ENCODE measurements at regions not wholly inside any gene's neighbourhood (a gene's known extent, or its start where the extent isn't known, plus 50 kb on each side); places are given as distances from the start of the nearest gene placed in this dataset.
A peak's percentile ranks its signal among the peaks of the same experiment; 100 is the strongest.

GRCh38 chr1:8219530-8219929 lies 98.4 kb upstream of the SLC45A1 start:
- no peak for ATAC-seq (replicated peaks)
- Mint-ChIP-seq H3K9me3 (no peaks in the 10 kb centered on the region), H3K27ac (no peak overlapping the region), H3K36me3 (ENCODE audit: insufficient read depth) (peaks cover 5% of the 10 kb centered on the region), H3K27me3 (peaks cover 12 to 76% of the 10 kb centered on the region in 2 donors), H3K4me3 (no peak overlapping the region), H3K4me1 (ENCODE audit: low read depth in 2 of 2) (peaks cover 10 to 13% of the 10 kb centered on the region in 2 donors)
- DNase-seq = no peak

GRCh38 chr1:8218351-8219092 lies 99.4 kb upstream of the SLC45A1 start:
- peaks cover 10 to 13% of the 10 kb centered on the region in 2 donors for H3K4me1 Mint-ChIP-seq (ENCODE audit: low read depth in 2 of 2)
- peaks cover 12 to 80% of the 10 kb centered on the region in 2 donors for H3K27me3 Mint-ChIP-seq
- H3K27ac Mint-ChIP-seq = peak overlapping the region in 1 of 2 donors; percentile 67
- H3K36me3 Mint-ChIP-seq (ENCODE audit: insufficient read depth) = peaks cover 5% of the 10 kb centered on the region
- ATAC-seq (replicated peaks) = no peak
- DNase-seq = no peak
- H3K4me3 Mint-ChIP-seq = peak overlapping the region; percentile 71 to 76
- H3K9me3 Mint-ChIP-seq = no peaks in the 10 kb centered on the region

GRCh38 chr1:8217809-8218208 lies 100.1 kb upstream of the SLC45A1 start:
- no peak for ATAC-seq (replicated peaks)
- peak overlapping the region in 1 of 2 donors; percentile 67 for H3K27ac Mint-ChIP-seq
- H3K27me3 Mint-ChIP-seq = peaks cover 16 to 80% of the 10 kb centered on the region in 2 donors

GRCh38 chr1:8217011-8217711 lies 100.8 kb upstream of the SLC45A1 start:
- Mint-ChIP-seq H3K4me3 (peak overlapping the region; percentile 71 to 76), H3K36me3 (ENCODE audit: insufficient read depth) (peaks cover 5% of the 10 kb centered on the region), H3K27ac (peak overlapping the region; percentile 77 to 85), H3K27me3 (peaks cover 23 to 84% of the 10 kb centered on the region in 2 donors), H3K9me3 (no peaks in the 10 kb centered on the region), H3K4me1 (ENCODE audit: low read depth in 2 of 2) (peaks cover 17% of the 10 kb centered on the region in 2 donors)
- ATAC-seq (replicated peaks) = peak; percentile 56
- DNase-seq = peak; percentile 5 to 10 (median 8)

More at GRCh38 chr1:8217809-8218208, 100.1 kb upstream of the SLC45A1 start:
- H3K4me1 Mint-ChIP-seq (ENCODE audit: low read depth in 2 of 2) = peaks cover 12 to 13% of the 10 kb centered on the region in 2 donors
- peak overlapping the region; percentile 71 to 76 for H3K4me3 Mint-ChIP-seq
- peaks cover 5% of the 10 kb centered on the region for H3K36me3 Mint-ChIP-seq (ENCODE audit: insufficient read depth)
- DNase-seq = no peak
- H3K9me3 Mint-ChIP-seq = no peaks in the 10 kb centered on the region

GRCh38 chr1:8216005-8216404 lies 101.9 kb upstream of the SLC45A1 start:
- Mint-ChIP-seq H3K4me1 (ENCODE audit: low read depth in 2 of 2) (peaks cover 17 to 22% of the 10 kb centered on the region in 2 donors), H3K27me3 (peaks cover 28 to 87% of the 10 kb centered on the region in 2 donors), H3K4me3 (peak overlapping the region in 1 of 2 donors; percentile 20), H3K36me3 (ENCODE audit: insufficient read depth) (peaks cover 5% of the 10 kb centered on the region), H3K9me3 (no peaks in the 10 kb centered on the region), H3K27ac (no peak overlapping the region)
- DNase-seq (no peak), ATAC-seq (replicated peaks) (no peak)

- DNase-seq = no peak
- Mint-ChIP-seq H3K9me3 (no peaks in the 10 kb centered on the region), H3K27ac (no peak overlapping the region), H3K4me1 (ENCODE audit: low read depth in 2 of 2) (peaks cover 17 to 22% of the 10 kb centered on the region in 2 donors), H3K27me3 (peaks cover 29 to 89% of the 10 kb centered on the region in 2 donors), H3K4me3 (no peak overlapping the region), H3K36me3 (ENCODE audit: insufficient read depth) (peaks cover 5% of the 10 kb centered on the region)
- no peak for ATAC-seq (replicated peaks)
Measured at GRCh38 chr1:8214501-8215173, 103.3 kb upstream of the SLC45A1 start.

GRCh38 chr1:8213676-8214075 lies 104.2 kb upstream of the SLC45A1 start:
- Mint-ChIP-seq H3K36me3 (ENCODE audit: insufficient read depth) (peaks cover 5% of the 10 kb centered on the region), H3K27ac (no peak overlapping the region), H3K9me3 (no peaks in the 10 kb centered on the region), H3K4me3 (no peak overlapping the region), H3K4me1 (ENCODE audit: low read depth in 2 of 2) (peaks cover 17 to 21% of the 10 kb centered on the region in 2 donors), H3K27me3 (peaks cover 29 to 84% of the 10 kb centered on the region in 2 donors)
- ATAC-seq (replicated peaks) (no peak), DNase-seq (no peak)

GRCh38 chr1:8213136-8213535 lies 104.8 kb upstream of the SLC45A1 start:
- ATAC-seq (replicated peaks) (no peak), DNase-seq (no peak)
- Mint-ChIP-seq H3K9me3 (no peaks in the 10 kb centered on the region), H3K27me3 (peaks cover 29 to 81% of the 10 kb centered on the region in 2 donors), H3K4me3 (no peak overlapping the region), H3K27ac (no peak overlapping the region), H3K36me3 (ENCODE audit: insufficient read depth) (peaks cover 5% of the 10 kb centered on the region), H3K4me1 (ENCODE audit: low read depth in 2 of 2) (peaks cover 15 to 21% of the 10 kb centered on the region in 2 donors)

GRCh38 chr1:8212580-8213031 lies 105.3 kb upstream of the SLC45A1 start:
- H3K36me3 Mint-ChIP-seq (ENCODE audit: insufficient read depth) = peaks cover 5% of the 10 kb centered on the region
- H3K4me3 Mint-ChIP-seq = no peak overlapping the region
- peaks cover 29 to 75% of the 10 kb centered on the region in 2 donors for H3K27me3 Mint-ChIP-seq
- ATAC-seq (replicated peaks) (no peak), DNase-seq (no peak)
- peaks cover 10 to 18% of the 10 kb centered on the region in 2 donors for H3K4me1 Mint-ChIP-seq (ENCODE audit: low read depth in 2 of 2)
- no peak overlapping the region for H3K27ac Mint-ChIP-seq
- H3K9me3 Mint-ChIP-seq = no peaks in the 10 kb centered on the region

- no peak for DNase-seq
- H3K4me1 Mint-ChIP-seq (ENCODE audit: low read depth in 2 of 2) = peaks cover 9 to 16% of the 10 kb centered on the region in 2 donors
- no peak overlapping the region for H3K27ac Mint-ChIP-seq
- no peaks in the 10 kb centered on the region for H3K9me3 Mint-ChIP-seq
- H3K36me3 Mint-ChIP-seq (ENCODE audit: insufficient read depth) = peaks cover 5% of the 10 kb centered on the region
- no peak for ATAC-seq (replicated peaks)
- peak overlapping the region in 1 of 2 donors; percentile 8 for H3K4me3 Mint-ChIP-seq
- H3K27me3 Mint-ChIP-seq = peaks cover 29 to 70% of the 10 kb centered on the region in 2 donors
Measured at GRCh38 chr1:8211883-8212579, 105.9 kb upstream of the SLC45A1 start.

- Mint-ChIP-seq H3K4me3 (no peak overlapping the region), H3K27me3 (peaks cover 29 to 63% of the 10 kb centered on the region in 2 donors), H3K36me3 (ENCODE audit: insufficient read depth) (peaks cover 3% of the 10 kb centered on the region), H3K4me1 (ENCODE audit: low read depth in 2 of 2) (peaks cover 4 to 12% of the 10 kb centered on the region in 2 donors), H3K27ac (no peak overlapping the region), H3K9me3 (no peaks in the 10 kb centered on the region)
- ATAC-seq (replicated peaks) (no peak), DNase-seq (no peak)
Measured at GRCh38 chr1:8211251-8211882, 106.5 kb upstream of the SLC45A1 start.

- no peak for DNase-seq
- peaks cover 5 to 6% of the 10 kb centered on the region in 2 donors for H3K4me1 Mint-ChIP-seq (ENCODE audit: low read depth in 2 of 2)
- peaks cover 14 to 34% of the 10 kb centered on the region in 2 donors for H3K27me3 Mint-ChIP-seq
Measured at GRCh38 chr1:8207202-8207601, 110.7 kb upstream of the SLC45A1 start.

More at GRCh38 chr1:8207202-8207601, 110.7 kb upstream of the SLC45A1 start:
- Mint-ChIP-seq H3K4me3 (no peak overlapping the region), H3K9me3 (no peaks in the 10 kb centered on the region), H3K36me3 (ENCODE audit: insufficient read depth) (no peaks in the 10 kb centered on the region), H3K27ac (no peak overlapping the region)
- no peak for ATAC-seq (replicated peaks)

All from effector memory CD8-positive, alpha-beta T cell (primary cell).